Neural progenitor cell (in vitro differentiated cells): ENCODE measurements at regions not wholly inside any gene's neighbourhood (a gene's known extent, or its start where the extent isn't known, plus 50 kb on each side); places are given as distances from the start of the nearest gene placed in this dataset.
"Not testable (repeated sequence)": the region's sequence is repeated elsewhere in the genome, so short reads cannot be mapped to it uniquely, and the experiment has no call there.

Source experiments
- DNase-seq: peaks from one replicate; pipeline ENCODE4 v3.0.0-alpha.2; 2016; ENCODE audit warnings: low spot score
- H2AFZ ChIP-seq: fragments of 200-600 bp; sonication (generic); replicated peaks from 2 replicates; pipeline ENCODE4 v1.6.1; 2016; ENCODE audit warnings: antibody characterized with exemption
- H3F3A ChIP-seq: fragments of 200-600 bp; sonication (generic); 2 replicates; pipeline ENCODE4 v1.6.1; 2016; ENCODE audit warnings: antibody characterized with exemption, low read depth
- H3K27ac ChIP-seq: fragments of 200-600 bp; sonication (generic); 2 replicates; pipeline ENCODE4 v1.5.1; 2016; ENCODE audit warnings: mild to moderate bottlenecking
- H3K27me3 ChIP-seq: fragments of 200-600 bp; sonication (generic); 2 replicates; pipeline ENCODE4 v1.6.1; 2016; ENCODE audit warnings: mild to moderate bottlenecking, moderate library complexity
- H3K36me3 ChIP-seq: fragments of 200-600 bp; sonication (generic); 2 replicates; pipeline ENCODE4 v1.5.1; 2016
- H3K4me1 ChIP-seq: fragments of 200-600 bp; sonication (generic); 2 replicates; pipeline ENCODE4 v1.6.1; 2016; ENCODE audit warnings: mixed run types
- H3K4me2 ChIP-seq: fragments of 200-600 bp; sonication (generic); 2 replicates; pipeline ENCODE4 v1.6.1; 2016
- H3K4me3 ChIP-seq: fragments of 200-600 bp; sonication (generic); 2 replicates; pipeline ENCODE4 v1.5.1; 2016
- H3K79me2 ChIP-seq: fragments of 200-600 bp; sonication (generic); 2 replicates; pipeline ENCODE4 v1.6.1; 2016; ENCODE audit warnings: low read depth
- H3K9ac ChIP-seq: fragments of 200-600 bp; sonication (generic); 2 replicates; pipeline ENCODE4 v1.6.1; 2016
- H3K9me3 ChIP-seq: fragments of 200-600 bp; sonication (generic); 2 replicates; pipeline ENCODE4 v1.5.1; 2016; ENCODE audit warnings: low read depth
- H4K20me1 ChIP-seq: fragments of 200-600 bp; sonication (generic); 2 replicates; pipeline ENCODE4 v1.6.1; 2016; ENCODE audit warnings: low read depth
- H3K27ac Mint-ChIP-seq: 3 replicates; pipeline ENCODE4 v1.8.0; 2021; ENCODE audit warnings: mixed read lengths
- H3K27me3 Mint-ChIP-seq: 2 replicates; pipeline ENCODE4 v1.8.0; 2022; ENCODE audit warnings: low read depth, mild to moderate bottlenecking, inconsistent platforms, moderate library complexity, mixed read lengths; ENCODE audit not compliant: insufficient read depth
- H3K36me3 Mint-ChIP-seq: 3 replicates; pipeline ENCODE4 v1.8.0; 2021; ENCODE audit warnings: mixed read lengths
- H3K4me1 Mint-ChIP-seq: 3 replicates; pipeline ENCODE4 v1.8.0; 2021; ENCODE audit warnings: mixed read lengths
- H3K4me3 Mint-ChIP-seq: 3 replicates; pipeline ENCODE4 v1.8.0; 2021; ENCODE audit warnings: mild to moderate bottlenecking, moderate library complexity, mixed read lengths
- H3K9me3 Mint-ChIP-seq: 3 replicates; pipeline ENCODE4 v1.8.0; 2020; ENCODE audit warnings: mixed read lengths
- EZH2 ChIP-seq: fragments of 200-600 bp; sonication (generic); IDR thresholded peaks from 2 replicates; pipeline ENCODE4 v1.6.1; 2017; ENCODE audit warnings: antibody characterized with exemption, mild to moderate bottlenecking, moderate library complexity
- EZH2phosphoT487 ChIP-seq: fragments of 200-600 bp; sonication (generic); IDR thresholded peaks from 2 replicates; pipeline ENCODE4 v1.6.1; 2017; ENCODE audit warnings: antibody characterized with exemption
- TF ChIP-seq, protein P1 (sequence below): fragments of 200-600 bp; sonication (generic); IDR thresholded peaks from 2 replicates; pipeline ENCODE4 v1.5.1; 2017; ENCODE audit warnings: antibody characterized with exemption, mild to moderate bottlenecking

DNA sequence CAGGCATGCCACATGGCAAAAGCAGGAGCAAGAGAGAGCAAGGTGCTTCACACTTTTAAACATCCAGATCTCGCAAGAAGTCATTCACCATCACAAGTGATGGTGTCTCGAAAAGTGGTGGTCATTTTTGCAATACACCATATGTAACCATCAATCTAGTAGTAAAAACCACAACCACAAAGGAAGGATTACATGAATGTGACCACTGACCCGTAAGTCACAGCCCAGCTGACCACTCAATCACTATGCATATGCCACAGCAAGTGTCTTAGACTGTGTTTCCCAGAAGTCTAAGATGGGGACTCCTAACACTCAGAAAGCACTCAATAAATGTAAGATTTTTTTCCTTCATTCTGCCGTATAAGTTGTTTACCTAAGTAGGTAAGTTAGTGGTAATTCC is 76.9 kb downstream of the FH start:
- peaks cover 3% of the 10 kb centered on the region for H3K27me3 Mint-ChIP-seq
- Histone ChIP-seq H3K4me2 (no peak overlapping the region), H4K20me1 (no peaks in the 10 kb centered on the region), H3K27me3 (no peaks in the 10 kb centered on the region), H2AFZ (no peak overlapping the region), H3K4me1 (no peaks in the 10 kb centered on the region), H3K4me3 (no peak overlapping the region), H3K27ac (no peak overlapping the region), H3K36me3 (no peaks in the 10 kb centered on the region), H3K9ac (no peak overlapping the region), H3F3A (no peaks in the 10 kb centered on the region), H3K9me3 (no peaks in the 10 kb centered on the region), H3K79me2 (no peaks in the 10 kb centered on the region)
- DNase-seq = no peak
- H3K36me3 Mint-ChIP-seq = no peaks in the 10 kb centered on the region
- TF ChIP-seq, protein P1, sequence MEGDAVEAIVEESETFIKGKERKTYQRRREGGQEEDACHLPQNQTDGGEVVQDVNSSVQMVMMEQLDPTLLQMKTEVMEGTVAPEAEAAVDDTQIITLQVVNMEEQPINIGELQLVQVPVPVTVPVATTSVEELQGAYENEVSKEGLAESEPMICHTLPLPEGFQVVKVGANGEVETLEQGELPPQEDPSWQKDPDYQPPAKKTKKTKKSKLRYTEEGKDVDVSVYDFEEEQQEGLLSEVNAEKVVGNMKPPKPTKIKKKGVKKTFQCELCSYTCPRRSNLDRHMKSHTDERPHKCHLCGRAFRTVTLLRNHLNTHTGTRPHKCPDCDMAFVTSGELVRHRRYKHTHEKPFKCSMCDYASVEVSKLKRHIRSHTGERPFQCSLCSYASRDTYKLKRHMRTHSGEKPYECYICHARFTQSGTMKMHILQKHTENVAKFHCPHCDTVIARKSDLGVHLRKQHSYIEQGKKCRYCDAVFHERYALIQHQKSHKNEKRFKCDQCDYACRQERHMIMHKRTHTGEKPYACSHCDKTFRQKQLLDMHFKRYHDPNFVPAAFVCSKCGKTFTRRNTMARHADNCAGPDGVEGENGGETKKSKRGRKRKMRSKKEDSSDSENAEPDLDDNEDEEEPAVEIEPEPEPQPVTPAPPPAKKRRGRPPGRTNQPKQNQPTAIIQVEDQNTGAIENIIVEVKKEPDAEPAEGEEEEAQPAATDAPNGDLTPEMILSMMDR = no peak
- TF ChIP-seq EZH2phosphoT487 = no peak
- TF ChIP-seq EZH2 = no peak
- peaks cover 11% of the 10 kb centered on the region for H3K4me1 Mint-ChIP-seq
- H3K4me3 Mint-ChIP-seq = no peak overlapping the region
- H3K9me3 Mint-ChIP-seq = peaks cover 19% of the 10 kb centered on the region
- H3K27ac Mint-ChIP-seq = no peak overlapping the region

DNA sequence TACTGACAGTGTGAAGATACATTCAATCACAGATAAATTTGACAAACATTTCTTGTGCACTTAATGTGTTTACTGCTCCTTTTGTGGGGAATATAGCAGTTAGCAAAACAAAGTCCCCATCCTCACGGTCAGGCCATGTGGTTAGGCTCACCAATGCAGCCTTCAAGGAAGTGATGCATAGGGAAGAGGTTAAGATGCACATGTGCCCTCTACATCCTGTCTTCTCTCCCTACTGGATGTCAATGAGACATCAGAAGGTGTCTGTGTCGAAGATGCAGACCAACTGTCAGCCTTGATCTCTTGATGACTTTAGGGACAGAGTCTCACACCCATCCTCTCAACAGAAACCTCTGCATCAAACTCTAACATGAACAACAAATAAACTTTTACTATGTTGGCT is 78.7 kb downstream of the FH start:
- Histone ChIP-seq H3K9ac (no peak overlapping the region), H4K20me1 (no peaks in the 10 kb centered on the region), H3K9me3 (no peaks in the 10 kb centered on the region), H2AFZ (no peak overlapping the region), H3K79me2 (no peaks in the 10 kb centered on the region), H3K4me1 (no peaks in the 10 kb centered on the region), H3K27ac (no peak overlapping the region), H3K4me3 (no peak overlapping the region), H3K36me3 (no peaks in the 10 kb centered on the region), H3K27me3 (no peaks in the 10 kb centered on the region), H3K4me2 (no peak overlapping the region), H3F3A (no peaks in the 10 kb centered on the region)
- TF ChIP-seq EZH2 = no peak
- TF ChIP-seq, protein P1 = no peak
- Mint-ChIP-seq H3K9me3 (peaks cover 14% of the 10 kb centered on the region), H3K36me3 (no peaks in the 10 kb centered on the region), H3K4me1 (peaks cover 11% of the 10 kb centered on the region), H3K27ac (no peak overlapping the region), H3K27me3 (peaks cover 3% of the 10 kb centered on the region), H3K4me3 (no peak overlapping the region)
- no peak for DNase-seq

DNA sequence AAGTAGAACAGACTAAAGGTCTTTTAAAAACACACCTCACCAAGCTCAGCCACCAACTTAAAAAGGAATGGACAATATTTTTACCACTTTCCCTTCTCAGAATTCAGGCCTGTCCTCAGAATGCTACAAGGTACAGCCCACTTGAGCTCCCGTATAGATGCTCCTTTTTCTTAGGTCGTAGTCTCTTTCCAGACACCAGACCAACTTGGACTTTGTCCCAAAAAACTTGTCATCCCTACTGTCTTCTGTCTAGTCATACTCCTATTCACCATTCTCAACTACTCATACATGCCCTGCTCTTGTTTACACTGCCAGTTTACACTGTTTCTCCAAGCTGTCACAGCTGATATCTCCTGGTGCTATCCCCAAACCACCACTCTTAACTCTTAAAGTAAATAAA is 80.9 kb downstream of the FH start:
- not testable (repeated sequence) for H3K4me2 ChIP-seq, H3K4me1 ChIP-seq, H3K4me3 ChIP-seq, H2AFZ ChIP-seq, H3K27me3 ChIP-seq, H3K4me3 Mint-ChIP-seq, H3K9me3 ChIP-seq, H3K79me2 ChIP-seq, H3K36me3 Mint-ChIP-seq, H4K20me1 ChIP-seq, H3K9ac ChIP-seq, H3K27me3 Mint-ChIP-seq, H3F3A ChIP-seq, H3K36me3 ChIP-seq, H3K27ac ChIP-seq, H3K27ac Mint-ChIP-seq, DNase-seq
- Mint-ChIP-seq H3K4me1 (peaks cover 11% of the 10 kb centered on the region), H3K9me3 (peaks cover 17% of the 10 kb centered on the region)

DNA sequence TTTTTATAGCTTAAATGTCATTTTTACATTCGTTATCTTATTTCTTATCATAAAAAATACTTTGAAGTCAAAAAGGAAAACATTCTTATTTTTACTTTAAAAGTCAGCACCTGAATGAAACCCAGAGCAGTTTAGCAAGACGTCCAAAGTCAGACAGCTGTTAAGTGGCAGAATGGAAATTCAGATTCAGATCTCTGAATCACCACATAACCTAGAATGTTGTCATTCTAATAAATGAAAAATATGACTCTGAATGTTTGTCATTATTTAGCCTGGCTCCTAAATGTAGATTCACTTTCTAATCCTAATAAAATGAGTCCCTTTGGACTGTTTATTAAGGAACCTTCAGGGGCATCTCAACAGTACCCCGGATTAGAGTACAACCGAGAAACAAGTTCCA is 75.2 kb upstream of the RGS7 start:
- no peaks in the 10 kb centered on the region for H3K4me1 Mint-ChIP-seq
- no peak overlapping the region for H3K4me3 Mint-ChIP-seq
- Histone ChIP-seq H3K79me2 (no peaks in the 10 kb centered on the region), H3K9me3 (no peaks in the 10 kb centered on the region), H3K4me3 (no peak overlapping the region), H3K27me3 (no peaks in the 10 kb centered on the region), H3K4me1 (no peaks in the 10 kb centered on the region), H3K36me3 (no peaks in the 10 kb centered on the region), H3K4me2 (no peak overlapping the region), H3F3A (no peaks in the 10 kb centered on the region), H2AFZ (no peak overlapping the region), H3K9ac (no peak overlapping the region), H4K20me1 (no peaks in the 10 kb centered on the region), H3K27ac (no peak overlapping the region)
- H3K27ac Mint-ChIP-seq = no peak overlapping the region
- DNase-seq = no peak
- peaks cover 24% of the 10 kb centered on the region for H3K9me3 Mint-ChIP-seq
- no peaks in the 10 kb centered on the region for H3K36me3 Mint-ChIP-seq
- peaks cover 5% of the 10 kb centered on the region for H3K27me3 Mint-ChIP-seq
- TF ChIP-seq, protein P1 = no peak
- TF ChIP-seq EZH2phosphoT487 (no peak), EZH2 (no peak)

DNA sequence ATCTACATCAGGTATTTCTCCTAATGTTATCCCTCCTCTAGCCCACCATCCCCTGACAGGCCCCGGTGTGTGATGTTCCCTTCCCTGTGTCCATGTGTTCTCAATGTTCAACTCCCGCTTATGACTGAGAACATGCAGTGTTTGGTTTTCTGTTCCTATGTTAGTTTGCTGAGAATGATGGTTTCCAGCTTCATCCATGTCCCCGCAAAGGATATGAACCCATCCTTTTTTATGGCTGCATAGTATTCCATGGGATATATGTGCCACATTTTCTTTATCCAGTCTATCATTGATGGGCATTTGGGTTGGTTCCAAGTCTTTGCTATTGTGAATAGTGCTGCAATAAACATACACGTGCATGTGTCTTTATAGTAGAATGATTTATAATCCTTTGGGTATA is 68.1 kb upstream of the RGS7 start:
- peaks cover 45% of the 10 kb centered on the region for H3K27me3 ChIP-seq
- not testable (repeated sequence) for H3F3A ChIP-seq, H3K4me1 ChIP-seq, H2AFZ ChIP-seq, DNase-seq, H3K9ac ChIP-seq, H3K4me3 ChIP-seq, H3K4me2 ChIP-seq, H3K9me3 ChIP-seq, H3K36me3 ChIP-seq, H3K4me1 Mint-ChIP-seq, H3K36me3 Mint-ChIP-seq, H4K20me1 ChIP-seq, H3K27ac Mint-ChIP-seq, H3K79me2 ChIP-seq, H3K27ac ChIP-seq
- Mint-ChIP-seq H3K4me3 (peak overlapping the region; percentile 80), H3K9me3 (peaks cover 18% of the 10 kb centered on the region), H3K27me3 (peaks cover 11% of the 10 kb centered on the region)
